ENCODE measurements at regions not wholly inside any gene's neighbourhood (a gene's known extent, or its start where the extent isn't known, plus 50 kb on each side); places are given as distances from the start of the nearest gene placed in this dataset.

GRCh38 chr11:37727371-37727770 lies 1129.3 kb upstream of the RAG2 start:
- no peak for TF ChIP-seq KAT7 (CRISPR knock-in tag; IDR thresholded peaks at IDR 0.05; ENCODE audit: borderline replicate concordance)
- no peak for TF ChIP-seq ZBTB43 (CRISPR knock-in tag; IDR thresholded peaks at IDR 0.05)
- no peak for TF ChIP-seq SOX15 (CRISPR knock-in tag; IDR thresholded peaks at IDR 0.05)
- no peak for TF ChIP-seq RELA (CRISPR knock-in tag; IDR thresholded peaks at IDR 0.05; ENCODE audit: borderline replicate concordance)
- TF ChIP-seq, protein P1, sequence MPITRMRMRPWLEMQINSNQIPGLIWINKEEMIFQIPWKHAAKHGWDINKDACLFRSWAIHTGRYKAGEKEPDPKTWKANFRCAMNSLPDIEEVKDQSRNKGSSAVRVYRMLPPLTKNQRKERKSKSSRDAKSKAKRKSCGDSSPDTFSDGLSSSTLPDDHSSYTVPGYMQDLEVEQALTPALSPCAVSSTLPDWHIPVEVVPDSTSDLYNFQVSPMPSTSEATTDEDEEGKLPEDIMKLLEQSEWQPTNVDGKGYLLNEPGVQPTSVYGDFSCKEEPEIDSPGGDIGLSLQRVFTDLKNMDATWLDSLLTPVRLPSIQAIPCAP (CRISPR knock-in tag; IDR thresholded peaks at IDR 0.05) = no peak
- TF ChIP-seq, protein P2, sequence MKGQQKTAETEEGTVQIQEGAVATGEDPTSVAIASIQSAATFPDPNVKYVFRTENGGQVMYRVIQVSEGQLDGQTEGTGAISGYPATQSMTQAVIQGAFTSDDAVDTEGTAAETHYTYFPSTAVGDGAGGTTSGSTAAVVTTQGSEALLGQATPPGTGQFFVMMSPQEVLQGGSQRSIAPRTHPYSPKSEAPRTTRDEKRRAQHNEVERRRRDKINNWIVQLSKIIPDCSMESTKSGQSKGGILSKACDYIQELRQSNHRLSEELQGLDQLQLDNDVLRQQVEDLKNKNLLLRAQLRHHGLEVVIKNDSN (CRISPR knock-in tag; IDR thresholded peaks at IDR 0.05) = no peak
- no peak for TF ChIP-seq NFE2L1 (CRISPR knock-in tag; IDR thresholded peaks at IDR 0.05)
- TF ChIP-seq ATF1 (CRISPR knock-in tag; IDR thresholded peaks at IDR 0.05) = no peak
- no peak for TF ChIP-seq E2F5 (CRISPR knock-in tag; IDR thresholded peaks at IDR 0.05)
- TF ChIP-seq SP1 (CRISPR knock-in tag; conservative IDR thresholded peaks at IDR 0.05) = no peak
- TF ChIP-seq ZNF219 (CRISPR knock-in tag; IDR thresholded peaks at IDR 0.05; ENCODE audit: borderline replicate concordance) = no peak
- no peak for TF ChIP-seq AR (CRISPR knock-in tag; IDR thresholded peaks at IDR 0.05)
- TF ChIP-seq ZNF138 (CRISPR knock-in tag; conservative IDR thresholded peaks at IDR 0.05) = no peak
- no peak for TF ChIP-seq JUN (CRISPR knock-in tag; IDR thresholded peaks at IDR 0.05)
- TF ChIP-seq NFYB (CRISPR knock-in tag; conservative IDR thresholded peaks at IDR 0.05; ENCODE audit: low read depth) = no peak
- TF ChIP-seq TEAD1 (CRISPR knock-in tag; IDR thresholded peaks at IDR 0.05) = no peak
- TF ChIP-seq, protein P3, sequence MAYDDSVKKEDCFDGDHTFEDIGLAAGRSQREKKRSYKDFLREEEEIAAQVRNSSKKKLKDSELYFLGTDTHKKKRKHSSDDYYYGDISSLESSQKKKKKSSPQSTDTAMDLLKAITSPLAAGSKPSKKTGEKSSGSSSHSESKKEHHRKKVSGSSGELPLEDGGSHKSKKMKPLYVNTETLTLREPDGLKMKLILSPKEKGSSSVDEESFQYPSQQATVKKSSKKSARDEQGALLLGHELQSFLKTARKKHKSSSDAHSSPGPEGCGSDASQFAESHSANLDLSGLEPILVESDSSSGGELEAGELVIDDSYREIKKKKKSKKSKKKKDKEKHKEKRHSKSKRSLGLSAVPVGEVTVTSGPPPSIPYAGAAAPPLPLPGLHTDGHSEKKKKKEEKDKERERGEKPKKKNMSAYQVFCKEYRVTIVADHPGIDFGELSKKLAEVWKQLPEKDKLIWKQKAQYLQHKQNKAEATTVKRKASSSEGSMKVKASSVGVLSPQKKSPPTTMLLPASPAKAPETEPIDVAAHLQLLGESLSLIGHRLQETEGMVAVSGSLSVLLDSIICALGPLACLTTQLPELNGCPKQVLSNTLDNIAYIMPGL (CRISPR knock-in tag; IDR thresholded peaks at IDR 0.05) = no peak
- TF ChIP-seq OVOL2 (CRISPR knock-in tag; IDR thresholded peaks at IDR 0.05; ENCODE audit: borderline replicate concordance) = no peak
- ATAC-seq (no peak), DNase-seq (ENCODE audit: low spot score) (no peak)
- Mint-ChIP-seq H3K27ac (no peak overlapping the region), H3K9me3 (peaks cover 70% of the 10 kb centered on the region), H3K36me3 (peaks cover 49% of the 10 kb centered on the region), H3K27me3 (ENCODE audit: low read depth) (no peaks in the 10 kb centered on the region), H3K4me3 (no peak overlapping the region), H3K4me1 (no peaks in the 10 kb centered on the region)
- POLR2A ChIA-PET = no interaction called here
- CTCF ChIA-PET = no interaction called here

DNA sequence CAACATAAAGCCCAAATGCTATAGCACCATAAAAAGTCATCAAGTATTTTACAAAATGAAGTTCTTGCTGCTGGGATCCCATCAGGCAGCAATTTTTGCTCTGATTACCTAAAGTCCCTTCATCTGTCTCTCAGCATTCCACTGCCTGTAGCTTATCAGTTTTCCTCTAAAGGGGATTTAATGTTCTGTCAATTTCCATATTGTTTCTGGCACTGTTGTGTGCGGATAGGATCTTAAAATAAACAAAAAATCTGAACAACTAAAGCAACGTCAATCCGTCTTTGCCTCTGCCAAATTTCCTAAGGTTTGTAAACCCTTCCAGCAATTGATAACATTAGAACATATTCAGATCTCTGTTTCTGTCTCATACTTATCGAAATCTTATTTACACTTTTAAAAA lies 1126.3 kb upstream of the RAG2 start:
- no peak overlapping the region for H3K4me3 Mint-ChIP-seq
- no peaks in the 10 kb centered on the region for H3K27me3 Mint-ChIP-seq (ENCODE audit: low read depth)
- no peak for ATAC-seq
- H3K36me3 Mint-ChIP-seq = peaks cover 55% of the 10 kb centered on the region
- no peak overlapping the region for H3K27ac Mint-ChIP-seq
- peaks cover 73% of the 10 kb centered on the region for H3K9me3 Mint-ChIP-seq
- ChIA-PET CTCF (no interaction called here), POLR2A (no interaction called here)
- no peak for DNase-seq (ENCODE audit: low spot score)
- H3K4me1 Mint-ChIP-seq = no peaks in the 10 kb centered on the region
- TF ChIP-seq TEAD4 (CRISPR knock-in tag; IDR thresholded peaks at IDR 0.05) (no peak), EMX1 (CRISPR knock-in tag; IDR thresholded peaks at IDR 0.05) (no peak), NR1H2 (CRISPR knock-in tag; IDR thresholded peaks at IDR 0.05) (no peak), SMAD4 (CRISPR knock-in tag; IDR thresholded peaks at IDR 0.05) (no peak), TEAD1 (CRISPR knock-in tag; IDR thresholded peaks at IDR 0.05) (no peak), ATF3 (CRISPR knock-in tag; conservative IDR thresholded peaks at IDR 0.05) (no peak), NR2C2 (CRISPR knock-in tag; IDR thresholded peaks at IDR 0.05) (no peak), GTF2I (CRISPR knock-in tag; conservative IDR thresholded peaks at IDR 0.05) (no peak)
- TF ChIP-seq, protein P4, sequence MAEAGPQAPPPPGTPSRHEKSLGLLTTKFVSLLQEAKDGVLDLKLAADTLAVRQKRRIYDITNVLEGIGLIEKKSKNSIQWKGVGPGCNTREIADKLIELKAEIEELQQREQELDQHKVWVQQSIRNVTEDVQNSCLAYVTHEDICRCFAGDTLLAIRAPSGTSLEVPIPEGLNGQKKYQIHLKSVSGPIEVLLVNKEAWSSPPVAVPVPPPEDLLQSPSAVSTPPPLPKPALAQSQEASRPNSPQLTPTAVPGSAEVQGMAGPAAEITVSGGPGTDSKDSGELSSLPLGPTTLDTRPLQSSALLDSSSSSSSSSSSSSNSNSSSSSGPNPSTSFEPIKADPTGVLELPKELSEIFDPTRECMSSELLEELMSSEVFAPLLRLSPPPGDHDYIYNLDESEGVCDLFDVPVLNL (CRISPR knock-in tag; IDR thresholded peaks at IDR 0.05; ENCODE audit: borderline replicate concordance, low read depth) = no peak
- TF ChIP-seq, protein P3 (CRISPR knock-in tag; IDR thresholded peaks at IDR 0.05) = no peak

Measured in WTC11 (cell line).